Neural crest cell (in vitro differentiated cells): ENCODE measurements at regions not wholly inside any gene's neighbourhood (a gene's known extent, or its start where the extent isn't known, plus 50 kb on each side); places are given as distances from the start of the nearest gene placed in this dataset.
A peak's percentile ranks its signal among the peaks of the same experiment; 100 is the strongest.

ENCODE experiments used
- DNase-seq: peaks from one replicate; pipeline ENCODE4 v3.0.0; 2021; ENCODE audit warnings: low read depth, mixed read lengths, low spot score
- H3K27ac Mint-ChIP-seq: one replicate; pipeline ENCODE4 v1.8.0; 2021; ENCODE audit warnings: mild to moderate bottlenecking, mixed read lengths; ENCODE audit not compliant: unreplicated experiment
- H3K27me3 Mint-ChIP-seq: 2 replicates; pipeline ENCODE4 v1.8.0; 2021; ENCODE audit warnings: low read depth, mild to moderate bottlenecking, mixed read lengths
- H3K36me3 Mint-ChIP-seq: 2 replicates; pipeline ENCODE4 v1.8.0; 2021; ENCODE audit warnings: low read depth, mild to moderate bottlenecking, mixed read lengths
- H3K4me1 Mint-ChIP-seq: 2 replicates; pipeline ENCODE4 v1.8.0; 2021; ENCODE audit warnings: mixed read lengths
- H3K4me3 Mint-ChIP-seq: one replicate; pipeline ENCODE4 v1.8.0; 2021; ENCODE audit warnings: mild to moderate bottlenecking, mixed read lengths
- H3K9me3 Mint-ChIP-seq: 2 replicates; pipeline ENCODE4 v1.8.0; 2021; ENCODE audit warnings: mixed read lengths
- CTCF ChIP-seq: fragments of 200-600 bp; sonication (generic); conservative IDR thresholded peaks from 2 replicates; pipeline ENCODE4 v1.5.0; 2021; ENCODE audit warnings: antibody characterized with exemption, mild to moderate bottlenecking

GRCh38 chr6:168210239-168211105, 109.1 kb downstream of the DACT2 start:
- no peaks in the 10 kb centered on the region for H3K9me3 Mint-ChIP-seq
- no peaks in the 10 kb centered on the region for H3K36me3 Mint-ChIP-seq
- no peak for DNase-seq
- no peak overlapping the region for H3K27ac Mint-ChIP-seq
- TF ChIP-seq CTCF = no peak
- peaks cover 2% of the 10 kb centered on the region for H3K27me3 Mint-ChIP-seq
- H3K4me1 Mint-ChIP-seq = peaks cover 39% of the 10 kb centered on the region
- H3K4me3 Mint-ChIP-seq = no peak overlapping the region

GRCh38 chr6:168209420-168209819, 110.2 kb downstream of the DACT2 start:
- no peaks in the 10 kb centered on the region for H3K27me3 Mint-ChIP-seq
- peak overlapping the region; percentile 92 for H3K27ac Mint-ChIP-seq
- no peaks in the 10 kb centered on the region for H3K36me3 Mint-ChIP-seq
- no peak for DNase-seq
- TF ChIP-seq CTCF = no peak
- H3K9me3 Mint-ChIP-seq = no peaks in the 10 kb centered on the region
- no peak overlapping the region for H3K4me3 Mint-ChIP-seq
- peaks cover 36% of the 10 kb centered on the region for H3K4me1 Mint-ChIP-seq

DNA sequence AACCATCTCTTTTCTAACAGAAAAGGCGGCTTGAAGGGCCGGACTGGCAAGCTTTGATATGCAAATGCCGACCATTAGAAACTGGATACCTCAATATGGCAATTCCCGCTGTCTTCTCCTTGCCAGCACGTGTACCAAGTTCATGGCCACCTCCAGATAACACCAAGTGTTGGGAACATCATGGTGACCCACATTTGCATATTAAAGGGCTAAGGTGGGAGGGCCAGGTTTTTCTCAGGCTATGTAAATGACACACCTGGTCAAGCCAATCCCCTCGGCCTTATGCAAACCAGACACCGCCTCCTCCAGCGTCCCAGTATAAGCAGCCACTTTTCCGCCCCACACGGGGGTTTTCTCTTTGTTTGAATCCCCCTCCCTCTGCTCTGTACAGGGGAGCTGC, 110.7 kb downstream of the DACT2 start:
- Mint-ChIP-seq H3K4me1 (peaks cover 36% of the 10 kb centered on the region), H3K27me3 (no peaks in the 10 kb centered on the region), H3K9me3 (no peaks in the 10 kb centered on the region), H3K27ac (peak overlapping the region; percentile 92), H3K4me3 (no peak overlapping the region), H3K36me3 (no peaks in the 10 kb centered on the region)
- TF ChIP-seq CTCF = no peak
- DNase-seq = no peak

DNA sequence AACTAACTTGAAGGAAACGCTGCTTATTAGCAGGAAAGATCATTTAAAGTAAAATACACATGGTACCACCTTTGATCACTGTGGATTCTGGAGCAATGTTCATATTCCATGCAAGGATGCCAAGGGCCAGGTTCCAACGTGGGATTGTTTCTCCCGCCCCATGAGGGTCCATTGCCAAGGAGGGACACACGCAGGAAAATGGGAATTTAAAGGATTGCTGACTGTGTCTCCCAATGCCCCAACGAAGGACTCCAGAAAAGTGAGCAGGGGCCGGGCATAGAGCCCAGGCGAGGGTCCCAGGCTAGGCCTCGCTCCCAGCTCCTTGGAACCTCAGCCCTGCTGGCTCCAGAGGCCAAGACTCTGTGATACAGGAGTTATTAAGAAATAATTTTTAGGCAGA, 111.2 kb downstream of the DACT2 start:
- peaks cover 3% of the 10 kb centered on the region for H3K9me3 Mint-ChIP-seq
- no peaks in the 10 kb centered on the region for H3K27me3 Mint-ChIP-seq
- H3K4me1 Mint-ChIP-seq = peaks cover 36% of the 10 kb centered on the region
- H3K36me3 Mint-ChIP-seq = no peaks in the 10 kb centered on the region
- DNase-seq = no peak
- no peak for TF ChIP-seq CTCF
- no peak overlapping the region for H3K27ac Mint-ChIP-seq
- no peak overlapping the region for H3K4me3 Mint-ChIP-seq

- no peak for DNase-seq
- Mint-ChIP-seq H3K4me1 (peaks cover 36% of the 10 kb centered on the region), H3K9me3 (peaks cover 5% of the 10 kb centered on the region), H3K36me3 (no peaks in the 10 kb centered on the region), H3K27me3 (no peaks in the 10 kb centered on the region), H3K27ac (peak overlapping the region; percentile 57), H3K4me3 (no peak overlapping the region)
- no peak for TF ChIP-seq CTCF
These were observed 112.0 kb downstream of the DACT2 start for GRCh38 chr6:168207421-168208175.
